ENCODE measurements at regions not wholly inside any gene's neighbourhood (a gene's known extent, or its start where the extent isn't known, plus 50 kb on each side); places are given as distances from the start of the nearest gene placed in this dataset.

DNA sequence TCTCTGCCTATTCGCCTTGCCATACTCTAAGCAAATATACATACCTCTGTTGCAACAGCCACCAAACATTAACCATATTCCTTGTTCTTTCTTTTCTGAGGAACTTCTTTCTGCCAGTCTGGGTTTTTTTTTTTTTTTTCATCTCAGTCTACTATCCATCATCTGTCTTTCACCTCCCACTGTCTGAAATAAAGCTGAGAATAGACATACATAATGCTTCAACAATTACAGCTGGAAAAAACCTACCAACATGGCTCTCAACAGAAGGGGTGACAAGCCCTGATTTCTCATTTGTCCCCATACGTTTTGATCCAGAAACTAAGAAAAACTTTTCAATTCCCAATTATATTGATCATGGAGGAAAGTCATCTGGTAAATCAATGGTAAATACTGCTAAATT is 728.8 kb upstream of the POU3F3 start:
- 82% methylated on average over 2 of the region's 2 CpGs for WGBS (ENCODE audit: low lambda C conversion rate, missing lambda C conversion rate)

DNA sequence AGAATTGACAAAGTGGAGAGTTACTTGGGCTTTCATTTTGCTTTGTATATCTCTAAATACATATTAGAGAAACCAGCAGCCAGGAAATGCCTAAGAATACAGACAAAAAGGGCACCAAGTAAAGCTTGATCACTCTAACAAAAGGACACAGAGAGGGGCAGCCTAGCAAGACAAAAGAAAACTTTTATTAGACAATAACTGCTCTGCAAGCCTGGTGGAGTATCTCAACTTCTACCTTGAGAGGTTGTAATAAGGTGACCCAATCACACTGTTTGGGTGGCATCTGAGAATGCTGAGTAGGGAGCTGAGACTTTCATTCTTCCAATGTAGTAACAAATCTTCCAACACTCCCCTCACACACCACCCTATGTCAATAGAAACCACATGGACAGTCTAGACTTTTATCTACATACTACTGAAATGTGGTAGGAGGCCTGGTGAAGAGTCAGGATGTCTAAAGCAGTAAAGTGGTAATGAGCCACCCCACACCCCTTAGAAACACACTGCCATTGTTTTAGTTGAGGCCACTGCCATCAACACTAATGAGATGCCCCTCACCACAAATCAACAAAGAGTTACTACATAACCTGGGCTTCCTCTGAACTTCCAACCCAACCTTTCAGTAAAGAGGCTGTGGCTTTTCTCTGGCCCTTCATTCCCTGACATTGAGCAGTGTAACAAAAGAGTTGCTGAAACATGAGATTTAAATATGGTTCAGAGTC is 726.7 kb upstream of the POU3F3 start:
- no peak overlapping the region for H3K27ac ChIP-seq
- H3K4me3 ChIP-seq = no peak overlapping the region
- no peaks in the 10 kb centered on the region for H3K79me2 ChIP-seq
- H3K36me3 ChIP-seq (replicated peaks; ENCODE audit: insufficient read depth, low read depth) = no peaks in the 10 kb centered on the region
- H2AFZ ChIP-seq = no peak overlapping the region
- H3K9me2 ChIP-seq (replicated peaks; ENCODE audit: insufficient read depth) = no peaks in the 10 kb centered on the region
- no peaks in the 10 kb centered on the region for H4K20me1 ChIP-seq (ENCODE audit: insufficient read depth, poor library complexity, severe bottlenecking)
- no peaks in the 10 kb centered on the region for H3K9me3 ChIP-seq (ENCODE audit: low read depth)
- no peaks in the 10 kb centered on the region for H3K4me1 ChIP-seq (ENCODE audit: insufficient read depth)
- no peak for DNase-seq (ENCODE audit: low spot score)
- no peak overlapping the region for H3K4me2 ChIP-seq
- H3K27me3 ChIP-seq = no peaks in the 10 kb centered on the region
- TF ChIP-seq EZH2phosphoT487 (IDR thresholded peaks at IDR 0.05; ENCODE audit: low read depth, severe bottlenecking, unreplicated experiment) (no peak), EZH2 (IDR thresholded peaks at IDR 0.05; ENCODE audit: borderline replicate concordance) (no peak)
- TF ChIP-seq, protein P1, sequence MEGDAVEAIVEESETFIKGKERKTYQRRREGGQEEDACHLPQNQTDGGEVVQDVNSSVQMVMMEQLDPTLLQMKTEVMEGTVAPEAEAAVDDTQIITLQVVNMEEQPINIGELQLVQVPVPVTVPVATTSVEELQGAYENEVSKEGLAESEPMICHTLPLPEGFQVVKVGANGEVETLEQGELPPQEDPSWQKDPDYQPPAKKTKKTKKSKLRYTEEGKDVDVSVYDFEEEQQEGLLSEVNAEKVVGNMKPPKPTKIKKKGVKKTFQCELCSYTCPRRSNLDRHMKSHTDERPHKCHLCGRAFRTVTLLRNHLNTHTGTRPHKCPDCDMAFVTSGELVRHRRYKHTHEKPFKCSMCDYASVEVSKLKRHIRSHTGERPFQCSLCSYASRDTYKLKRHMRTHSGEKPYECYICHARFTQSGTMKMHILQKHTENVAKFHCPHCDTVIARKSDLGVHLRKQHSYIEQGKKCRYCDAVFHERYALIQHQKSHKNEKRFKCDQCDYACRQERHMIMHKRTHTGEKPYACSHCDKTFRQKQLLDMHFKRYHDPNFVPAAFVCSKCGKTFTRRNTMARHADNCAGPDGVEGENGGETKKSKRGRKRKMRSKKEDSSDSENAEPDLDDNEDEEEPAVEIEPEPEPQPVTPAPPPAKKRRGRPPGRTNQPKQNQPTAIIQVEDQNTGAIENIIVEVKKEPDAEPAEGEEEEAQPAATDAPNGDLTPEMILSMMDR (IDR thresholded peaks at IDR 0.05; ENCODE audit: poor library complexity) = no peak

More for the DNA sequence above, 728.8 kb upstream of the POU3F3 start:
- H3K27ac ChIP-seq = no peak overlapping the region
- no peaks in the 10 kb centered on the region for H4K20me1 ChIP-seq (ENCODE audit: insufficient read depth, poor library complexity, severe bottlenecking)
- H3K9me3 ChIP-seq (ENCODE audit: low read depth) = no peaks in the 10 kb centered on the region
- TF ChIP-seq EZH2 (IDR thresholded peaks at IDR 0.05; ENCODE audit: borderline replicate concordance) (no peak), EZH2phosphoT487 (IDR thresholded peaks at IDR 0.05; ENCODE audit: low read depth, severe bottlenecking, unreplicated experiment) (no peak)
- TF ChIP-seq, protein P1 (IDR thresholded peaks at IDR 0.05; ENCODE audit: poor library complexity) = no peak
- H3K9me2 ChIP-seq (replicated peaks; ENCODE audit: insufficient read depth) = no peaks in the 10 kb centered on the region
- H3K36me3 ChIP-seq (replicated peaks; ENCODE audit: insufficient read depth, low read depth) = no peaks in the 10 kb centered on the region
- H3K4me3 ChIP-seq = no peak overlapping the region
- H3K27me3 ChIP-seq = no peaks in the 10 kb centered on the region
- H2AFZ ChIP-seq = no peak overlapping the region
- no peak overlapping the region for H3K4me2 ChIP-seq
- H3K4me1 ChIP-seq (ENCODE audit: insufficient read depth) = no peaks in the 10 kb centered on the region
- DNase-seq (ENCODE audit: low spot score) = no peak
- H3K79me2 ChIP-seq = no peaks in the 10 kb centered on the region

DNA sequence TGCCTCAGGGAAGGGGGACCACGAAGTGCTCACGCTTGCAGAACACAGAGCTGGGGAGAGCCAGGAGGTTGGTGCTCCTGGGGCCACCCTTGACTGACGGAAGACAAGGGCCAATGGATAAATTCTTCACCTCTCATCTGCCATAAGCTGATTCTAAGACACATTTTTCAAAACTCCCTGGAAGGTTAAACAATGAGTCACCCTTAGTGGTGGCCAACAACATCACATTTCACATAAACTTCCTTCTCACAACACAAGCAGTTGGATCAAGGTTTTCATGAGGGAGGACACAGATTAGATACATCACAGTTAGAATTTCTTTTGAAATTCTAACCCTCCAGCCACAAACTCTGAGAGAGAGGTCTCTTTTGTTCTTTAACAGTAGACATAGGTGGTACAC is 713.6 kb upstream of the POU3F3 start:
- no peak overlapping the region for H3K27ac ChIP-seq
- no peaks in the 10 kb centered on the region for H3K9me3 ChIP-seq (ENCODE audit: low read depth)
- H3K27me3 ChIP-seq = no peaks in the 10 kb centered on the region
- no peak overlapping the region for H2AFZ ChIP-seq
- H4K20me1 ChIP-seq (ENCODE audit: insufficient read depth, poor library complexity, severe bottlenecking) = no peaks in the 10 kb centered on the region
- no peaks in the 10 kb centered on the region for H3K9me2 ChIP-seq (replicated peaks; ENCODE audit: insufficient read depth)
- 88% methylated on average over 3 of the region's 3 CpGs for WGBS (ENCODE audit: low lambda C conversion rate, missing lambda C conversion rate)
- no peak overlapping the region for H3K4me2 ChIP-seq
- no peak for DNase-seq (ENCODE audit: low spot score)
- H3K36me3 ChIP-seq (replicated peaks; ENCODE audit: insufficient read depth, low read depth) = no peaks in the 10 kb centered on the region
- H3K79me2 ChIP-seq = no peaks in the 10 kb centered on the region
- H3K4me3 ChIP-seq = no peak overlapping the region
- H3K4me1 ChIP-seq (ENCODE audit: insufficient read depth) = no peaks in the 10 kb centered on the region
- TF ChIP-seq EZH2phosphoT487 (IDR thresholded peaks at IDR 0.05; ENCODE audit: low read depth, severe bottlenecking, unreplicated experiment) (no peak), EZH2 (IDR thresholded peaks at IDR 0.05; ENCODE audit: borderline replicate concordance) (no peak)
- TF ChIP-seq, protein P1 (IDR thresholded peaks at IDR 0.05; ENCODE audit: poor library complexity) = no peak
